Sigmoid colon (tissue), 6 donors: ENCODE measurements at regions not wholly inside any gene's neighbourhood (a gene's known extent, or its start where the extent isn't known, plus 50 kb on each side); places are given as distances from the start of the nearest gene placed in this dataset.

ENCODE experiments used
- DNase-seq: peaks from one replicate; pipeline ENCODE4 v3.0.0-alpha.2; 2019
- H3K27ac ChIP-seq, 4 donors: fragments of 200-600 bp; sonication (generic); one replicate each; pipeline ENCODE4 v1.5.1; 2016 to 2019; ENCODE audit warnings: mild to moderate bottlenecking in 1 of 4
- H3K27me3 ChIP-seq, 3 donors: fragments of 200-600 bp; sonication (generic); one replicate each; pipeline ENCODE4 v1.5.1; 2019; ENCODE audit warnings: mild to moderate bottlenecking in 1 of 3
- H3K36me3 ChIP-seq, 4 donors: fragments of 200-600 bp; sonication (generic); one replicate each; pipeline ENCODE4 v1.5.1; 2016 to 2019
- H3K4me1 ChIP-seq, 4 donors: fragments of 200-600 bp; sonication (generic); one replicate each; pipeline ENCODE4 v1.5.1; 2017 to 2019
- H3K4me3 ChIP-seq, 4 donors: fragments of 200-600 bp; sonication (generic); one replicate each; pipeline ENCODE4 v1.5.1; 2017 to 2019; ENCODE audit warnings: mild to moderate bottlenecking in 2 of 4, moderate library complexity in 1 of 4
- H3K9me3 ChIP-seq, 4 donors: fragments of 200-600 bp in 3 of 4; sonication (generic) in 3 of 4; one replicate each; pipeline versions ENCODE4 v1.5.1 to v1.6.1; 2013 to 2019
- CTCF ChIP-seq, 4 experiments: fragments of 450-650 bp in 3 of 4; fragments of 200-600 bp in 1 of 4; IDR thresholded peaks; one replicate each; pipeline ENCODE4 v1.5.1; 2016 to 2019; ENCODE audit warnings: antibody characterized with exemption in 4 of 4, mild to moderate bottlenecking in 3 of 4, moderate library complexity in 2 of 4
- EP300 ChIP-seq, 4 donors: sonication (generic); formaldehyde crosslinking; IDR thresholded peaks; one replicate each; pipeline ENCODE4 v1.6.1; 2017; ENCODE audit warnings: antibody characterized with exemption in 4 of 4
- POLR2A ChIP-seq, 2 donors: fragments of 450-650 bp; IDR thresholded peaks; one replicate each; pipeline ENCODE4 v1.6.1; 2016; ENCODE audit warnings: antibody characterized with exemption in 2 of 2, mild to moderate bottlenecking in 2 of 2, moderate library complexity in 2 of 2
- POLR2AphosphoS5 ChIP-seq, 4 donors: sonication (generic); formaldehyde crosslinking; IDR thresholded peaks; one replicate each; pipeline ENCODE4 v1.6.1; 2017; ENCODE audit warnings: antibody characterized with exemption in 4 of 4
- WGBS, 2 donors: extraction: QIAGEN DNeasy Blood & Tissue Kit; methylation state at CpG; one replicate each; pipeline ENCODE4 v1.1.7; 2013; 5-methylcytosine and 5-hydroxymethylcytosine counted together
- intact Hi-C: fragments of 100-400 bp; cut with DNase I; formaldehyde crosslinking; loops from one replicate; pipeline ENCODE4 v1.15.1; 2023
- donor health status: healthy with polysubstance abuse.
- donor health status: healthy.

GRCh38 chr5:158573829-158574228 is 525.9 kb downstream of the EBF1 start:
- 68 to 81% methylated on average over 3 of the region's 3 CpGs for WGBS, 2 donors
- intact Hi-C loops: no loop called here
- no peak overlapping the region for H3K4me3 ChIP-seq

GRCh38 chr5:158570502-158570901 is 529.2 kb downstream of the EBF1 start:
- WGBS, 2 donors: 88 to 94% methylated on average over 1 of the region's 1 CpG
- Histone ChIP-seq H3K9me3 (no peaks in the 10 kb centered on the region), H3K4me3 (no peak overlapping the region), H3K27me3 (no peaks in the 10 kb centered on the region), H3K36me3 (no peaks in the 10 kb centered on the region), H3K4me1 (no peaks in the 10 kb centered on the region), H3K27ac (no peak overlapping the region)
- no peak for TF ChIP-seq POLR2AphosphoS5 (IDR thresholded peaks at IDR 0.05)
- no peak for TF ChIP-seq POLR2A (IDR thresholded peaks at IDR 0.05)
- TF ChIP-seq EP300 (IDR thresholded peaks at IDR 0.05): no peak
- TF ChIP-seq CTCF (IDR thresholded peaks at IDR 0.05): no peak
- intact Hi-C loops: no loop called here
- DNase-seq: no peak

More at GRCh38 chr5:158573829-158574228, 525.9 kb downstream of the EBF1 start:
- no peaks in the 10 kb centered on the region for H3K36me3 ChIP-seq
- H3K27ac ChIP-seq: no peak overlapping the region
- H3K9me3 ChIP-seq: peaks cover 0 to 3% (median 0%) of the 10 kb centered on the region in 4 donors
- no peaks in the 10 kb centered on the region for H3K4me1 ChIP-seq
- H3K27me3 ChIP-seq: no peaks in the 10 kb centered on the region
- no peak for TF ChIP-seq EP300 (IDR thresholded peaks at IDR 0.05)
- no peak for TF ChIP-seq CTCF (IDR thresholded peaks at IDR 0.05)
- TF ChIP-seq POLR2AphosphoS5 (IDR thresholded peaks at IDR 0.05): no peak
- no peak for DNase-seq

GRCh38 chr5:158569534-158569933 is 530.2 kb downstream of the EBF1 start:
- Histone ChIP-seq H3K36me3 (no peaks in the 10 kb centered on the region), H3K4me1 (no peaks in the 10 kb centered on the region), H3K4me3 (no peak overlapping the region), H3K27ac (no peak overlapping the region), H3K27me3 (no peaks in the 10 kb centered on the region), H3K9me3 (no peaks in the 10 kb centered on the region)
- TF ChIP-seq EP300 (IDR thresholded peaks at IDR 0.05): no peak
- TF ChIP-seq POLR2AphosphoS5 (IDR thresholded peaks at IDR 0.05): no peak
- no peak for TF ChIP-seq CTCF (IDR thresholded peaks at IDR 0.05)
- TF ChIP-seq POLR2A (IDR thresholded peaks at IDR 0.05): no peak
- intact Hi-C loops: no loop called here
- WGBS, 2 donors: 92 to 94% methylated on average over 4 of the region's 4 CpGs
- DNase-seq: no peak

- WGBS, 2 donors: 67 to 87% methylated on average over 3 of the region's 3 CpGs
- H3K9me3 ChIP-seq: no peaks in the 10 kb centered on the region
- H3K27ac ChIP-seq: no peak overlapping the region
- intact Hi-C loops: no loop called here
- no peaks in the 10 kb centered on the region for H3K36me3 ChIP-seq
- no peak for DNase-seq
- TF ChIP-seq EP300 (IDR thresholded peaks at IDR 0.05) (no peak), POLR2A (IDR thresholded peaks at IDR 0.05) (no peak)
- no peaks in the 10 kb centered on the region for H3K27me3 ChIP-seq
- no peaks in the 10 kb centered on the region for H3K4me1 ChIP-seq
- H3K4me3 ChIP-seq: no peak overlapping the region
Measured at GRCh38 chr5:158565017-158565789, 534.5 kb downstream of the EBF1 start.

GRCh38 chr5:158563760-158564390 is 535.8 kb downstream of the EBF1 start:
- TF ChIP-seq CTCF (IDR thresholded peaks at IDR 0.05): no peak
- TF ChIP-seq POLR2AphosphoS5 (IDR thresholded peaks at IDR 0.05): no peak
- TF ChIP-seq POLR2A (IDR thresholded peaks at IDR 0.05): no peak
- TF ChIP-seq EP300 (IDR thresholded peaks at IDR 0.05): no peak
- intact Hi-C loops: no loop called here
- Histone ChIP-seq H3K27ac (no peak overlapping the region), H3K27me3 (no peaks in the 10 kb centered on the region), H3K4me3 (no peak overlapping the region), H3K4me1 (no peaks in the 10 kb centered on the region), H3K36me3 (no peaks in the 10 kb centered on the region), H3K9me3 (no peaks in the 10 kb centered on the region)
- WGBS, 2 donors: 88 to 89% methylated on average over 5 of the region's 5 CpGs
- no peak for DNase-seq
